NCI-H146 (cell line): ENCODE measurements at regions not wholly inside any gene's neighbourhood (a gene's known extent, or its start where the extent isn't known, plus 50 kb on each side); places are given as distances from the start of the nearest gene placed in this dataset.
"Not testable (repeated sequence)": the region's sequence is repeated elsewhere in the genome, so short reads cannot be mapped to it uniquely, and the experiment has no call there.

Experiments used
- DNase-seq: peaks from one replicate; lab custom pipeline; 2025; lab: John Stamatoyannopoulos, UW

- no peak for DNase-seq
Measured at GRCh38 chr11:36791957-36792356, 193.9 kb upstream of the RAG2 start.

- no peak for DNase-seq
Measured at GRCh38 chr11:36790526-36790925, 192.5 kb upstream of the RAG2 start.

- no peak for DNase-seq
Measured at GRCh38 chr11:36783808-36784207, 185.8 kb upstream of the RAG2 start.

- DNase-seq, result no peak
Measured at GRCh38 chr11:36779791-36780190, 181.8 kb upstream of the RAG2 start.

GRCh38 chr11:36777311-36777710 lies 179.3 kb upstream of the RAG2 start:
- no peak for DNase-seq

- no peak for DNase-seq
Measured at GRCh38 chr11:36775756-36776155, 177.7 kb upstream of the RAG2 start.

- no peak for DNase-seq
Measured at GRCh38 chr11:36775130-36775529, 177.1 kb upstream of the RAG2 start.

GRCh38 chr11:36774603-36775002 lies 176.6 kb upstream of the RAG2 start:
- no peak for DNase-seq

- no peak for DNase-seq
Measured at GRCh38 chr11:36763187-36763586, 165.2 kb upstream of the RAG2 start.

- DNase-seq, result no peak
Measured at GRCh38 chr11:36757075-36757474, 159.0 kb upstream of the RAG2 start.

GRCh38 chr11:36753960-36754359 lies 155.9 kb upstream of the RAG2 start:
- DNase-seq, result no peak

- no peak for DNase-seq
Measured at GRCh38 chr11:36751996-36752395, 154.0 kb upstream of the RAG2 start.

GRCh38 chr11:36751335-36751781 lies 153.3 kb upstream of the RAG2 start:
- DNase-seq, result no peak

- no peak for DNase-seq
Measured at GRCh38 chr11:36750349-36750748, 152.3 kb upstream of the RAG2 start.

GRCh38 chr11:36748836-36749235 lies 150.8 kb upstream of the RAG2 start:
- DNase-seq, result no peak

GRCh38 chr11:36746886-36747710 lies 149.1 kb upstream of the RAG2 start:
- DNase-seq, result peak; percentile 84

GRCh38 chr11:36744375-36745168 lies 146.5 kb upstream of the RAG2 start:
- DNase-seq, result peak; percentile 44

- no peak for DNase-seq
Measured at GRCh38 chr11:36743039-36743438, 145.0 kb upstream of the RAG2 start.

GRCh38 chr11:36741515-36741914 lies 143.5 kb upstream of the RAG2 start:
- no peak for DNase-seq

- DNase-seq, result no peak
Measured at GRCh38 chr11:36738292-36738861, 140.3 kb upstream of the RAG2 start.

- DNase-seq, result no peak
Measured at GRCh38 chr11:36736103-36736502, 138.1 kb upstream of the RAG2 start.

- DNase-seq, result not testable (repeated sequence)
Measured at GRCh38 chr11:36733721-36734120, 135.7 kb upstream of the RAG2 start.

- no peak for DNase-seq
Measured at GRCh38 chr11:36730761-36731160, 132.7 kb upstream of the RAG2 start.
